ENCODE measurements at regions not wholly inside any gene's neighbourhood (a gene's known extent, or its start where the extent isn't known, plus 50 kb on each side); places are given as distances from the start of the nearest gene placed in this dataset.

- DNase-seq, result no peak
- intact Hi-C loops (cut with micrococcal nuclease; ENCODE audit: unreplicated experiment), result no loop called here
- CTCF ChIA-PET, result no interaction called here
These were observed 616.6 kb downstream of the KCNH5 start for GRCh38 chr14:62428429-62429203.

GRCh38 chr14:62429683-62430082 is 615.6 kb downstream of the KCNH5 start:
- peaks cover 52% of the 10 kb centered on the region for H3K9me3 Mint-ChIP-seq (ENCODE audit: unreplicated experiment)
- H3K4me3 ChIP-seq (ENCODE audit: low read depth, low read length), result no peak overlapping the region
- H3K9me3 ChIP-seq, result peaks cover 10% of the 10 kb centered on the region
- TF ChIP-seq, protein P1, sequence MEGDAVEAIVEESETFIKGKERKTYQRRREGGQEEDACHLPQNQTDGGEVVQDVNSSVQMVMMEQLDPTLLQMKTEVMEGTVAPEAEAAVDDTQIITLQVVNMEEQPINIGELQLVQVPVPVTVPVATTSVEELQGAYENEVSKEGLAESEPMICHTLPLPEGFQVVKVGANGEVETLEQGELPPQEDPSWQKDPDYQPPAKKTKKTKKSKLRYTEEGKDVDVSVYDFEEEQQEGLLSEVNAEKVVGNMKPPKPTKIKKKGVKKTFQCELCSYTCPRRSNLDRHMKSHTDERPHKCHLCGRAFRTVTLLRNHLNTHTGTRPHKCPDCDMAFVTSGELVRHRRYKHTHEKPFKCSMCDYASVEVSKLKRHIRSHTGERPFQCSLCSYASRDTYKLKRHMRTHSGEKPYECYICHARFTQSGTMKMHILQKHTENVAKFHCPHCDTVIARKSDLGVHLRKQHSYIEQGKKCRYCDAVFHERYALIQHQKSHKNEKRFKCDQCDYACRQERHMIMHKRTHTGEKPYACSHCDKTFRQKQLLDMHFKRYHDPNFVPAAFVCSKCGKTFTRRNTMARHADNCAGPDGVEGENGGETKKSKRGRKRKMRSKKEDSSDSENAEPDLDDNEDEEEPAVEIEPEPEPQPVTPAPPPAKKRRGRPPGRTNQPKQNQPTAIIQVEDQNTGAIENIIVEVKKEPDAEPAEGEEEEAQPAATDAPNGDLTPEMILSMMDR (IDR thresholded peaks at IDR 0.05; ENCODE audit: insufficient read depth in 1 of 2, low read depth in 1 of 2, low read length in 1 of 2, severe bottlenecking in 1 of 2, unreplicated experiment in 1 of 2), result no peak
- no peak for DNase-seq
- H3K27ac Mint-ChIP-seq (ENCODE audit: unreplicated experiment), result no peak overlapping the region
- H3K36me3 Mint-ChIP-seq (ENCODE audit: insufficient read depth, unreplicated experiment), result no peaks in the 10 kb centered on the region
- no peaks in the 10 kb centered on the region for H3K4me1 Mint-ChIP-seq (ENCODE audit: low read depth, unreplicated experiment)
- H3K36me3 ChIP-seq (ENCODE audit: control insufficient read depth, insufficient read depth, low read length), result no peaks in the 10 kb centered on the region
- no TSS peak for BruUV-seq (replicated peaks)
- H3K4me1 ChIP-seq, result 0 out of 2 replicates have a peak, but pooled peaks cover 4% of the 10 kb centered on the region
- no peak overlapping the region for H3K4me3 Mint-ChIP-seq (ENCODE audit: unreplicated experiment)
- ChIA-PET POLR2A (no interaction called here), CTCF (no interaction called here)
- intact Hi-C loops (cut with micrococcal nuclease; ENCODE audit: unreplicated experiment), result no loop called here
- no peaks in the 10 kb centered on the region for H3K27me3 ChIP-seq (replicated peaks; ENCODE audit: control insufficient read depth, insufficient read depth, low read length)
- H3K27me3 Mint-ChIP-seq (ENCODE audit: insufficient read depth, unreplicated experiment), result no peaks in the 10 kb centered on the region

More at GRCh38 chr14:62428429-62429203, 616.6 kb downstream of the KCNH5 start:
- no peaks in the 10 kb centered on the region for H3K36me3 ChIP-seq (ENCODE audit: control insufficient read depth, insufficient read depth, low read length)
- Mint-ChIP-seq H3K4me3 (ENCODE audit: unreplicated experiment) (no peak overlapping the region), H3K27ac (ENCODE audit: unreplicated experiment) (no peak overlapping the region), H3K36me3 (ENCODE audit: insufficient read depth, unreplicated experiment) (no peaks in the 10 kb centered on the region), H3K27me3 (ENCODE audit: insufficient read depth, unreplicated experiment) (no peaks in the 10 kb centered on the region), H3K4me1 (ENCODE audit: low read depth, unreplicated experiment) (no peaks in the 10 kb centered on the region), H3K9me3 (ENCODE audit: unreplicated experiment) (peaks cover 45% of the 10 kb centered on the region)
- no peaks in the 10 kb centered on the region for H3K27me3 ChIP-seq (replicated peaks; ENCODE audit: control insufficient read depth, insufficient read depth, low read length)
- H3K4me1 ChIP-seq, result 0 out of 2 replicates have a peak, but pooled peaks cover 4% of the 10 kb centered on the region
- H3K9me3 ChIP-seq, result peaks cover 8% of the 10 kb centered on the region
- TF ChIP-seq, protein P1 (IDR thresholded peaks at IDR 0.05; ENCODE audit: insufficient read depth in 1 of 2, low read depth in 1 of 2, low read length in 1 of 2, severe bottlenecking in 1 of 2, unreplicated experiment in 1 of 2), result no peak
- POLR2A ChIA-PET, result no interaction called here
- H3K4me3 ChIP-seq (ENCODE audit: low read depth, low read length), result no peak overlapping the region
- no TSS peak for BruUV-seq (replicated peaks)

GRCh38 chr14:62431496-62431895 is 613.8 kb downstream of the KCNH5 start:
- Mint-ChIP-seq H3K9me3 (ENCODE audit: unreplicated experiment) (peaks cover 53% of the 10 kb centered on the region), H3K36me3 (ENCODE audit: insufficient read depth, unreplicated experiment) (no peaks in the 10 kb centered on the region), H3K4me3 (ENCODE audit: unreplicated experiment) (no peak overlapping the region), H3K27ac (ENCODE audit: unreplicated experiment) (no peak overlapping the region), H3K4me1 (ENCODE audit: low read depth, unreplicated experiment) (no peaks in the 10 kb centered on the region), H3K27me3 (ENCODE audit: insufficient read depth, unreplicated experiment) (no peaks in the 10 kb centered on the region)
- TF ChIP-seq, protein P1 (IDR thresholded peaks at IDR 0.05; ENCODE audit: insufficient read depth in 1 of 2, low read depth in 1 of 2, low read length in 1 of 2, severe bottlenecking in 1 of 2, unreplicated experiment in 1 of 2), result no peak
- Histone ChIP-seq H3K4me1 (0 out of 2 replicates have a peak, but pooled peaks cover 4% of the 10 kb centered on the region), H3K27me3 (replicated peaks; ENCODE audit: control insufficient read depth, insufficient read depth, low read length) (no peaks in the 10 kb centered on the region), H3K36me3 (ENCODE audit: control insufficient read depth, insufficient read depth, low read length) (no peaks in the 10 kb centered on the region), H3K9me3 (peaks cover 10% of the 10 kb centered on the region), H3K4me3 (ENCODE audit: low read depth, low read length) (no peak overlapping the region)
- ChIA-PET POLR2A (no interaction called here), CTCF (no interaction called here)
- intact Hi-C loops (cut with micrococcal nuclease; ENCODE audit: unreplicated experiment), result no loop called here
- no TSS peak for BruUV-seq (replicated peaks)
- DNase-seq, result no peak
